Astrocyte (in vitro differentiated cells and primary cell): ENCODE measurements at regions not wholly inside any gene's neighbourhood (a gene's known extent, or its start where the extent isn't known, plus 50 kb on each side); places are given as distances from the start of the nearest gene placed in this dataset.

Experiments
- DNase-seq: peaks from one replicate; pipeline ENCODE4 v3.0.0-alpha.2; 2010; ENCODE audit warnings: low read depth
- FAIRE-seq: peaks from 2 replicates; lab custom pipeline; 2011; peaks lifted over from hg19 to GRCh38; lab: Jason Lieb, UNC
- H2AFZ ChIP-seq: 2 replicates; pipeline ENCODE4 v1.6.0; 2012; ENCODE audit warnings: low read depth, low read length, inconsistent platforms
- H3K27ac ChIP-seq: 2 replicates; pipeline ENCODE4 v1.5.1; 2011; ENCODE audit warnings: low read depth, low read length, inconsistent platforms
- H3K27me3 ChIP-seq: 2 replicates; pipeline ENCODE4 v1.6.0; 2011; ENCODE audit warnings: low read length, inconsistent platforms; ENCODE audit not compliant: insufficient read depth
- H3K36me3 ChIP-seq: 2 replicates; pipeline ENCODE4 v1.5.1; 2011; ENCODE audit warnings: low read length, inconsistent platforms; ENCODE audit not compliant: insufficient read depth
- H3K4me1 ChIP-seq: 2 replicates; pipeline ENCODE4 v1.5.1; 2011; ENCODE audit warnings: low read length, inconsistent platforms; ENCODE audit not compliant: insufficient read depth
- H3K4me2 ChIP-seq: 2 replicates; pipeline ENCODE4 v1.6.0; 2012; ENCODE audit warnings: low read length, inconsistent platforms
- H3K4me3 ChIP-seq: 2 replicates; pipeline ENCODE4 v1.5.1; 2011; ENCODE audit warnings: low read depth, mild to moderate bottlenecking, low read length, inconsistent platforms; ENCODE audit not compliant: insufficient read depth
- H3K79me2 ChIP-seq: 2 replicates; pipeline ENCODE4 v1.6.0; 2012; ENCODE audit warnings: mild to moderate bottlenecking, low read length, inconsistent platforms; ENCODE audit not compliant: insufficient read depth
- H3K9ac ChIP-seq: 2 replicates; pipeline ENCODE4 v1.6.0; 2012; ENCODE audit warnings: mild to moderate bottlenecking, low read length, inconsistent platforms
- H3K9me3 ChIP-seq: 2 replicates; pipeline ENCODE4 v1.5.1; 2012; ENCODE audit warnings: low read depth, mild to moderate bottlenecking, low read length, inconsistent platforms; ENCODE audit not compliant: insufficient read depth
- H4K20me1 ChIP-seq: 2 replicates; pipeline ENCODE4 v1.6.0; 2012; ENCODE audit warnings: low read length, inconsistent platforms; ENCODE audit not compliant: insufficient read depth
- H3K27ac Mint-ChIP-seq: one replicate; pipeline ENCODE4 v1.8.0; 2021; ENCODE audit warnings: mild to moderate bottlenecking, mixed read lengths; ENCODE audit not compliant: unreplicated experiment
- H3K27me3 Mint-ChIP-seq: one replicate; pipeline ENCODE4 v1.8.0; 2021; ENCODE audit warnings: low read depth, mixed read lengths; ENCODE audit not compliant: unreplicated experiment
- H3K36me3 Mint-ChIP-seq: one replicate; pipeline ENCODE4 v1.8.0; 2021; ENCODE audit warnings: low read depth, mixed read lengths; ENCODE audit not compliant: unreplicated experiment
- H3K4me1 Mint-ChIP-seq: one replicate; pipeline ENCODE4 v1.8.0; 2021; ENCODE audit warnings: low read depth, mixed read lengths; ENCODE audit not compliant: unreplicated experiment
- H3K4me3 Mint-ChIP-seq: one replicate; pipeline ENCODE4 v1.8.0; 2021; ENCODE audit warnings: mild to moderate bottlenecking, moderate library complexity, mixed read lengths; ENCODE audit not compliant: unreplicated experiment
- H3K9me3 Mint-ChIP-seq: one replicate; pipeline ENCODE4 v1.8.0; 2021; ENCODE audit warnings: mild to moderate bottlenecking, mixed read lengths; ENCODE audit not compliant: unreplicated experiment
- EZH2 ChIP-seq: IDR thresholded peaks from 2 replicates; pipeline ENCODE4 v1.6.1; 2012; ENCODE audit warnings: mild to moderate bottlenecking, low read length, inconsistent platforms; ENCODE audit not compliant: insufficient read depth
- TF ChIP-seq, protein P1 (sequence below): IDR thresholded peaks from 2 replicates; pipeline ENCODE4 v1.5.1; 2011; ENCODE audit warnings: low read depth, mild to moderate bottlenecking, inconsistent platforms, low read length, moderate library complexity; ENCODE audit not compliant: insufficient read depth

- no peaks in the 10 kb centered on the region for H3K36me3 Mint-ChIP-seq
These were observed 147.9 kb downstream of the OR4M2 start for GRCh38 chr15:22228101-22228762.

DNA sequence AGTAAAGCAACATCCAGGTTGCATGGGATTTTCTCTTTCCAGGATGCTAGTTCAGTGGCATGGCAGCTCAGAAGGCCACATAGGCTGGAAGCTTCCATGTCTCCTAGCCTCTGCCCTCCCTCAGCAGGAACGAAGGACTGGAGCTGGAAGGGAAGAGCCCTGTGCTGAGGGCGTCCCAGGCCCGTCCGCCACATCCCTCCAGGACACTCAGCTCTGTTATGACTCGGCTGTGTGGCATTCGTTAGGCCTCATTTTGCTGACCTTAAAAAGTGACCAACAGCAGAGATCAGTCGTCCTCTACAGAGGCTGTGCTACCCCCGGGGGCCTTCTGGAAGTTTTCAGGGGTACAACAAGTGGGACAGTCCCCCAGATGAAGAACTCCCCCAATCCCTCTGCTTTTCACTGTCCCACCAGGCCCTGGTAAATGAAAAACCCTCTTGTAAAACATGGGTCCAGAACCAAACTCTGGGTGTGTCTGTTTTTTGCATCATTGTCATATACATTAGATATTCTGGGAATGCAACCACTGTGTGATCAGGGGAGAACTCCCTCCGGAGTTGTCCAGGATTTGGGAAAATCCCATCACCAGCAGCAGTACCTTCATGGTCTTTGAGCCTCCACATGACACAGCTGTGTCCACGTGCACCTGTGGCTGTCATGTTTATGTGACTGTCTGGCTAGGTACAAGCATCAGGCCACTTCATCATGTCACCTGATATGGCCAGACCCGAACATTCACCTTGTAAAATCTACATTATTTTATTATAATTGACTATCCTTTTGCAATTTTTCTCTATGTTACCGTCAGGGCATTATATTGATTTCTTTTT is 149.9 kb downstream of the OR4M2 start:
- H3K9me3 Mint-ChIP-seq, result peaks cover 35% of the 10 kb centered on the region
- TF ChIP-seq, protein P1, sequence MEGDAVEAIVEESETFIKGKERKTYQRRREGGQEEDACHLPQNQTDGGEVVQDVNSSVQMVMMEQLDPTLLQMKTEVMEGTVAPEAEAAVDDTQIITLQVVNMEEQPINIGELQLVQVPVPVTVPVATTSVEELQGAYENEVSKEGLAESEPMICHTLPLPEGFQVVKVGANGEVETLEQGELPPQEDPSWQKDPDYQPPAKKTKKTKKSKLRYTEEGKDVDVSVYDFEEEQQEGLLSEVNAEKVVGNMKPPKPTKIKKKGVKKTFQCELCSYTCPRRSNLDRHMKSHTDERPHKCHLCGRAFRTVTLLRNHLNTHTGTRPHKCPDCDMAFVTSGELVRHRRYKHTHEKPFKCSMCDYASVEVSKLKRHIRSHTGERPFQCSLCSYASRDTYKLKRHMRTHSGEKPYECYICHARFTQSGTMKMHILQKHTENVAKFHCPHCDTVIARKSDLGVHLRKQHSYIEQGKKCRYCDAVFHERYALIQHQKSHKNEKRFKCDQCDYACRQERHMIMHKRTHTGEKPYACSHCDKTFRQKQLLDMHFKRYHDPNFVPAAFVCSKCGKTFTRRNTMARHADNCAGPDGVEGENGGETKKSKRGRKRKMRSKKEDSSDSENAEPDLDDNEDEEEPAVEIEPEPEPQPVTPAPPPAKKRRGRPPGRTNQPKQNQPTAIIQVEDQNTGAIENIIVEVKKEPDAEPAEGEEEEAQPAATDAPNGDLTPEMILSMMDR, result no peak
- TF ChIP-seq EZH2, result no peak
- no peaks in the 10 kb centered on the region for H3K36me3 ChIP-seq
- H3K4me3 ChIP-seq, result no peak overlapping the region
- no peaks in the 10 kb centered on the region for H3K36me3 Mint-ChIP-seq
- no peaks in the 10 kb centered on the region for H3K27me3 ChIP-seq
- peaks cover 31% of the 10 kb centered on the region for H3K9me3 ChIP-seq
- FAIRE-seq (no peak), DNase-seq (no peak)
- no peak overlapping the region for H2AFZ ChIP-seq
- no peak overlapping the region for H3K27ac Mint-ChIP-seq
- no peak overlapping the region for H3K4me3 Mint-ChIP-seq
- H3K4me1 Mint-ChIP-seq, result no peaks in the 10 kb centered on the region
- H3K27ac ChIP-seq, result no peak overlapping the region
- H3K79me2 ChIP-seq, result no peaks in the 10 kb centered on the region
- H3K4me1 ChIP-seq, result no peaks in the 10 kb centered on the region
- H3K27me3 Mint-ChIP-seq, result no peaks in the 10 kb centered on the region
- H3K9ac ChIP-seq, result no peak overlapping the region
- no peaks in the 10 kb centered on the region for H4K20me1 ChIP-seq
- H3K4me2 ChIP-seq, result no peak overlapping the region

More at GRCh38 chr15:22228101-22228762, 147.9 kb downstream of the OR4M2 start:
- no peaks in the 10 kb centered on the region for H3K27me3 ChIP-seq
- H2AFZ ChIP-seq, result no peak overlapping the region
- no peaks in the 10 kb centered on the region for H4K20me1 ChIP-seq
- TF ChIP-seq, protein P1, result no peak
- TF ChIP-seq EZH2, result no peak
- H3K4me3 Mint-ChIP-seq, result no peak overlapping the region
- H3K27ac Mint-ChIP-seq, result no peak overlapping the region
- no peak overlapping the region for H3K27ac ChIP-seq
- H3K4me1 ChIP-seq, result no peaks in the 10 kb centered on the region
- no peaks in the 10 kb centered on the region for H3K79me2 ChIP-seq
- peaks cover 33% of the 10 kb centered on the region for H3K9me3 ChIP-seq
- no peaks in the 10 kb centered on the region for H3K4me1 Mint-ChIP-seq
- H3K4me3 ChIP-seq, result no peak overlapping the region
- no peaks in the 10 kb centered on the region for H3K36me3 ChIP-seq
- H3K9me3 Mint-ChIP-seq, result peaks cover 42% of the 10 kb centered on the region
- no peak overlapping the region for H3K4me2 ChIP-seq
- no peak for FAIRE-seq
- DNase-seq, result no peak
- H3K9ac ChIP-seq, result no peak overlapping the region
- H3K27me3 Mint-ChIP-seq, result no peaks in the 10 kb centered on the region

GRCh38 chr15:22231603-22232002 is 151.3 kb downstream of the OR4M2 start:
- TF ChIP-seq, protein P1, result no peak
- no peaks in the 10 kb centered on the region for H3K36me3 ChIP-seq
- no peaks in the 10 kb centered on the region for H3K27me3 Mint-ChIP-seq
- no peak overlapping the region for H3K4me3 ChIP-seq
- H4K20me1 ChIP-seq, result no peaks in the 10 kb centered on the region
- H3K27me3 ChIP-seq, result no peaks in the 10 kb centered on the region
- no peaks in the 10 kb centered on the region for H3K4me1 Mint-ChIP-seq
- H3K4me1 ChIP-seq, result no peaks in the 10 kb centered on the region
- no peak overlapping the region for H3K9ac ChIP-seq
- H3K4me3 Mint-ChIP-seq, result no peak overlapping the region
- H3K27ac ChIP-seq, result no peak overlapping the region
- no peaks in the 10 kb centered on the region for H3K36me3 Mint-ChIP-seq
- no peak overlapping the region for H3K27ac Mint-ChIP-seq
- H3K9me3 ChIP-seq, result peaks cover 34% of the 10 kb centered on the region
- H3K79me2 ChIP-seq, result no peaks in the 10 kb centered on the region
- peaks cover 28% of the 10 kb centered on the region for H3K9me3 Mint-ChIP-seq
- DNase-seq (no peak), FAIRE-seq (no peak)
- H3K4me2 ChIP-seq, result no peak overlapping the region
- no peak overlapping the region for H2AFZ ChIP-seq
